Urinary bladder (tissue), 3 donors: ENCODE measurements at regions not wholly inside any gene's neighbourhood (a gene's known extent, or its start where the extent isn't known, plus 50 kb on each side); places are given as distances from the start of the nearest gene placed in this dataset.
"Not testable (repeated sequence)": the region's sequence is repeated elsewhere in the genome, so short reads cannot be mapped to it uniquely, and the experiment has no call there.

ENCODE experiments used
- DNase-seq: peaks from one replicate; pipeline ENCODE4 v3.0.0-alpha.2; 2015; ENCODE audit errors: extremely low spot score
- H3K27ac ChIP-seq: one replicate; pipeline ENCODE4 v1.5.1; 2013; ENCODE audit warnings: low read depth, mild to moderate bottlenecking, moderate library complexity
- H3K36me3 ChIP-seq: one replicate; pipeline ENCODE4 v1.6.1; 2013; ENCODE audit warnings: mild to moderate bottlenecking, moderate library complexity; ENCODE audit not compliant: insufficient read depth
- H3K4me1 ChIP-seq: one replicate; pipeline ENCODE4 v1.6.1; 2013; ENCODE audit warnings: mild to moderate bottlenecking, moderate library complexity; ENCODE audit not compliant: insufficient read depth
- H3K4me3 ChIP-seq: one replicate; pipeline ENCODE4 v1.5.1; 2013; ENCODE audit warnings: low read depth, low read length
- WGBS: extraction: QIAGEN DNeasy Blood & Tissue Kit; methylation state at CpG from one replicate; pipeline ENCODE4 v1.1.7; 2013; 5-methylcytosine and 5-hydroxymethylcytosine counted together
- donor health status: healthy with polysubstance abuse.
- donor health status: healthy.

- Histone ChIP-seq H3K36me3 (no peaks in the 10 kb centered on the region), H3K27ac (no peak overlapping the region), H3K4me1 (no peaks in the 10 kb centered on the region), H3K4me3 (no peak overlapping the region)
- 15% methylated on average over 5 of the region's 5 CpGs for WGBS
- no peak for DNase-seq
Measured at GRCh38 chr5:36739751-36740221, 133.4 kb downstream of the SLC1A3 start.

GRCh38 chr5:36740259-36740898 is 134.0 kb downstream of the SLC1A3 start:
- no peak for DNase-seq

GRCh38 chr5:36741128-36741527 is 134.7 kb downstream of the SLC1A3 start:
- H3K36me3 ChIP-seq: no peaks in the 10 kb centered on the region
- DNase-seq: no peak
- WGBS: 50% methylated on average over 7 of the region's 7 CpGs

More at GRCh38 chr5:36740259-36740898, 134.0 kb downstream of the SLC1A3 start:
- 62% methylated on average over 8 of the region's 8 CpGs for WGBS
- Histone ChIP-seq H3K4me3 (no peak overlapping the region), H3K27ac (no peak overlapping the region), H3K36me3 (no peaks in the 10 kb centered on the region), H3K4me1 (no peaks in the 10 kb centered on the region)

GRCh38 chr5:36743891-36744772 is 132.4 kb upstream of the NIPBL start:
- H3K4me1 ChIP-seq: no peaks in the 10 kb centered on the region
- DNase-seq: no peak
- peak overlapping the region; percentile 46 for H3K4me3 ChIP-seq
- no peak overlapping the region for H3K27ac ChIP-seq
- 10% methylated on average over 22 of the region's 22 CpGs for WGBS
- no peaks in the 10 kb centered on the region for H3K36me3 ChIP-seq

More at GRCh38 chr5:36741128-36741527, 134.7 kb downstream of the SLC1A3 start:
- Histone ChIP-seq H3K4me1 (no peaks in the 10 kb centered on the region), H3K27ac (no peak overlapping the region), H3K4me3 (no peak overlapping the region)

- H3K4me1 ChIP-seq: no peaks in the 10 kb centered on the region
- peak overlapping the region; percentile 46 for H3K4me3 ChIP-seq
- no peaks in the 10 kb centered on the region for H3K36me3 ChIP-seq
- no peak overlapping the region for H3K27ac ChIP-seq
- WGBS: 2% methylated on average over 50 of the region's 50 CpGs
- DNase-seq: peak; percentile 83
Measured at GRCh38 chr5:36744773-36745589, 131.6 kb upstream of the NIPBL start.

GRCh38 chr5:36747794-36748193 is 128.8 kb upstream of the NIPBL start:
- H3K27ac ChIP-seq, DNase-seq, H3K4me3 ChIP-seq, H3K36me3 ChIP-seq, H3K4me1 ChIP-seq: not testable (repeated sequence)
- 99% methylated on average over 3 of the region's 4 CpGs for WGBS

- no peak overlapping the region for H3K4me3 ChIP-seq
Measured at GRCh38 chr5:36751886-36752285, 124.7 kb upstream of the NIPBL start.

GRCh38 chr5:36755342-36755741 is 121.2 kb upstream of the NIPBL start:
- Histone ChIP-seq H3K27ac (no peak overlapping the region), H3K4me1 (no peaks in the 10 kb centered on the region), H3K36me3 (no peaks in the 10 kb centered on the region), H3K4me3 (no peak overlapping the region)
- 81% methylated on average over 3 of the region's 3 CpGs for WGBS
- DNase-seq: no peak

More at GRCh38 chr5:36751886-36752285, 124.7 kb upstream of the NIPBL start:
- WGBS: 90% methylated on average over 1 of the region's 1 CpG
- Histone ChIP-seq H3K27ac (no peak overlapping the region), H3K4me1 (no peaks in the 10 kb centered on the region), H3K36me3 (no peaks in the 10 kb centered on the region)
- no peak for DNase-seq

- Histone ChIP-seq H3K4me1 (no peaks in the 10 kb centered on the region), H3K27ac (no peak overlapping the region), H3K4me3 (no peak overlapping the region), H3K36me3 (no peaks in the 10 kb centered on the region)
- no peak for DNase-seq
- 79% methylated on average over 1 of the region's 1 CpG for WGBS
Measured at GRCh38 chr5:36755920-36756488, 120.6 kb upstream of the NIPBL start.

GRCh38 chr5:36756848-36757247 is 119.7 kb upstream of the NIPBL start:
- DNase-seq: no peak
- Histone ChIP-seq H3K27ac (no peak overlapping the region), H3K4me1 (no peaks in the 10 kb centered on the region), H3K36me3 (no peaks in the 10 kb centered on the region), H3K4me3 (no peak overlapping the region)
- WGBS: 95% methylated on average over 2 of the region's 2 CpGs

GRCh38 chr5:36759117-36759516 is 117.5 kb upstream of the NIPBL start:
- H3K4me1 ChIP-seq: no peaks in the 10 kb centered on the region
- 89% methylated on average over 1 of the region's 1 CpG for WGBS
- H3K36me3 ChIP-seq: no peaks in the 10 kb centered on the region
- H3K27ac ChIP-seq: no peak overlapping the region
- no peak for DNase-seq
- H3K4me3 ChIP-seq: no peak overlapping the region

GRCh38 chr5:36763454-36763853 is 113.1 kb upstream of the NIPBL start:
- H3K27ac ChIP-seq: no peak overlapping the region
- H3K4me3 ChIP-seq: no peak overlapping the region
- H3K36me3 ChIP-seq: no peaks in the 10 kb centered on the region
- 48% methylated on average over 7 of the region's 7 CpGs for WGBS
- no peaks in the 10 kb centered on the region for H3K4me1 ChIP-seq
- no peak for DNase-seq

- Histone ChIP-seq H3K4me1 (no peaks in the 10 kb centered on the region), H3K4me3 (no peak overlapping the region), H3K27ac (no peak overlapping the region), H3K36me3 (no peaks in the 10 kb centered on the region)
- no peak for DNase-seq
- WGBS: 89% methylated on average over 2 of the region's 2 CpGs
Measured at GRCh38 chr5:36765876-36766275, 110.7 kb upstream of the NIPBL start.
